NCI-H2107 treated with DMSO at 0.1 percent for 48 hours (cell line): ENCODE measurements at regions not wholly inside any gene's neighbourhood (a gene's known extent, or its start where the extent isn't known, plus 50 kb on each side); places are given as distances from the start of the nearest gene placed in this dataset.

ENCODE experiments used
- DNase-seq: peaks from one replicate; lab custom pipeline; 2025; ENCODE audit not compliant: unreplicated experiment; lab: John Stamatoyannopoulos, UW

DNA sequence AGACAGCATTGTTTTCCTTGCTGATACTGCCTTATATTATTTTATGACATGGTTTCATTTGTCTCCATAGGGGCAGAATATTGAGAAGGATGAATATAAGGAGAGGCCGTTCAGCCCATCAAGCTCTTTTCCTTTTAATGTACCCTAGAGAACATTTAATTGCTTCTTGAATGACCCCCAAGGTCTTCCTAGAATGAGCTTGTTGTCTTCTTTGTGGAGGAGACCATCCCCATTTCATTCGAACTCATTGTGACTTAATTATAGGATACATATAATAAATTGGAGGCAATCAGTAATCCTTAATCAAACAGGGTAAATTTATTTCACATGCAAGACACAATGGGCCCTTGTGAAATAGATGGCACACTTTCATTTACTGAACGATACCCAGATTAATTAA, 231.3 kb downstream of the MDFIC start:
- DNase-seq = no peak

GRCh38 chr7:115146148-115146547, 224.3 kb downstream of the MDFIC start:
- DNase-seq = no peak

- DNase-seq = no peak
Measured at GRCh38 chr7:115145512-115145911, 223.6 kb downstream of the MDFIC start.

DNA sequence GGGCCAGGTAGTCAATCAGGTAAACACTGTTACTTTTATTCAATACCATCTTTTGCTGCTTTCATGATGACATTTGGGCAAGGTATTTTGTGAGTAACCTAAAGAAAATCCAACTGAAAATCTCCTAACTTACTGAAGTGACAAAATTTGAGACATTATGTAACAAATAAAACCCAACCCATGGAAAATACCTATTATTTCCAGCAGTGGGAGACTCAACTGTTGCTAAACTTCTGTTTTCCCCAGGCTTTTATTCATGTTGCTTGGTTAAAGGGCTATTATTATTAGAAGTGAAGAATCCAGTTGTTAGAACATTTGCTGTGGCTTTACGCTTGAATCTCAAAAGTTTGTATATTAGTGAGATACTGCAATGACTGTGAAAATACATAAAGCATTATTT, 215.9 kb downstream of the MDFIC start:
- DNase-seq = no peak

- DNase-seq = no peak
Measured at GRCh38 chr7:115136796-115137443, 215.0 kb downstream of the MDFIC start.

- no peak for DNase-seq
Measured at GRCh38 chr7:115135769-115136410, 214.0 kb downstream of the MDFIC start.

GRCh38 chr7:115135146-115135545, 213.3 kb downstream of the MDFIC start:
- DNase-seq = no peak

DNA sequence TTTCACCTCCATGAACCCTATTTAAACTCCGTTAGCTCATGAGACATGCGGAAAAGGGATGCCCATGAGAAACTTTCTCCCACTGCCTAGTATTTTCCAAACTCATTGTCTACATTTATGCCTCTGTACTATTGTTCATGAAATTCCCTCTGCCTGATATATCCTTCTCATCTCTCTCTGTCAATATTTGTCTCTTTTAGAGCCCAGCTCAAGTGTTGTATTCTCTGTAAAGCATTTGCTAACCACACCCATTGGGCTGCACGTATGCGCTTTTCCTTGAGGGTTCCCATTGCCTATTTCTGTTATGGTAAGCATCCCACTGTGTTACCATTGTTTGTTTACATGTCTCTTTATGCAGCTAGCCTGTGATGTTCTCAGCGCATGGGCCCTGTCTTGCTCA, 211.4 kb downstream of the MDFIC start:
- no peak for DNase-seq

DNA sequence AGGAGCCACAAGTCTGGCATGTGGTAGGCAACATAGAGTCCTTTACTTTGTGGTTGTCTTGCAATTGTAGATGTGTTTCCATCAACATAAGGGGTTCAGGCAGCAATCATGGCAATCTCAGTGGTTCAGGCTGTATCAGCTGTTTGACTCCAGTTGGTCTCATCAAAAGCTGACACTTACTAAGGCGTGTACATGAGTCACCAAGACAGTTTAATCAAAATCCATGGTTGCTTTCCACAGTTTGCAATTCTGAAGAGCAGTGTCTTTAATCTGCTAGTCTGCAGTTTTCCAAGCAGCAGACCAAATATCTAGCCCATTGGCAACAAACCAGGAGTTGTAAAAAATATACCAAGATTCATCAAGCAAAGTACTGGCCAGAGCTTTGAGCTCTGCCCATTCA, 210.2 kb downstream of the MDFIC start:
- no peak for DNase-seq

GRCh38 chr7:115128154-115128553, 206.3 kb downstream of the MDFIC start:
- DNase-seq = no peak

DNA sequence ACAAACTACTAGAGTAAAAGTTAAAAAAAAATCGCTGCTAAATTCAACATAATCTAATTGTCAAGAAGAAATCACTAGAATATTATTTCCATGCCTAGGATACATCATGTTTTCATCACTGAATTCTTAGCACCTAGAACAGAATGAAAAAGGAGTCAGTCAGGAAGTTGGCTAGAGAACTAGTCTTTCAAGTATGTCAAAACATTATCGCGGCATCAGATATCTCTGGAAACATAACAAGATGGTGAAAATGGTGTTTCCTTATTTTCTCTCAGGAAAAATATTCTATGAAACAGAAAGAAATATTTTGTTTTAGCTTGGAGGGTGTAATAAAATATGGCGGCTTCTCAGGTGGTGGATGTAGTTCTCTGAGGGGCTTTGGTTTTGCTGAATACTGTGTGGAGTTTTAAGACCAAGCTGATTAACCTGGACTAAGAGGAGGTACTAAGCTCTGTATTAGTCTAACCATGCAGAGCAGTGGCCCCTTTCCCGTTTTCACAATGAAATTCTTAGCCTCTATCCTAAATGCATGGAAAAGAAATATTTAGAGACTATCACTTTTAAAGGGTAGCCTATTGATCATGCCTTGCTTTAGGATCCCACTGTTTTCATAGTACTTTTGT, 205.6 kb downstream of the MDFIC start:
- DNase-seq = no peak

- DNase-seq = no peak
Measured at GRCh38 chr7:115125750-115126149, 203.9 kb downstream of the MDFIC start.

- DNase-seq = no peak
Measured at GRCh38 chr7:115125312-115125711, 203.4 kb downstream of the MDFIC start.

GRCh38 chr7:115124409-115124939, 202.6 kb downstream of the MDFIC start:
- no peak for DNase-seq

DNA sequence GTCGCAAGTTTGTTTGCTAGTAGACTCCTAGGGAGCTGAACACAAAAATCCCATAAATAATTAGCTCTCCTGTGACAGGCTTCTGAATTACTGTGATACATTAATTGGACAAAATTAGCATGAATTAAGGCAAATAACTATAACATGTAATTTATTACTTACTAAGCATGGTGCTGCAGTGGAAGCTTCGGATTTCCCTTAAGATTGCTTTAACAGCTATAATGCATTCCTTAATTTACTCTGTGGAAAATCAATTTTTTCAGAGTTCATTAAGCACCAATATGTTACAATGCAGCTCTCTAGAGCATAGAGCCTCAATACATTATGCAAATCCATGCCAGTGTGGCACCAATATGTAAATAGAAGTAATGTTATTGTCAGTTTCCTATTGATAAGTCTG, 201.5 kb downstream of the MDFIC start:
- DNase-seq = no peak

DNA sequence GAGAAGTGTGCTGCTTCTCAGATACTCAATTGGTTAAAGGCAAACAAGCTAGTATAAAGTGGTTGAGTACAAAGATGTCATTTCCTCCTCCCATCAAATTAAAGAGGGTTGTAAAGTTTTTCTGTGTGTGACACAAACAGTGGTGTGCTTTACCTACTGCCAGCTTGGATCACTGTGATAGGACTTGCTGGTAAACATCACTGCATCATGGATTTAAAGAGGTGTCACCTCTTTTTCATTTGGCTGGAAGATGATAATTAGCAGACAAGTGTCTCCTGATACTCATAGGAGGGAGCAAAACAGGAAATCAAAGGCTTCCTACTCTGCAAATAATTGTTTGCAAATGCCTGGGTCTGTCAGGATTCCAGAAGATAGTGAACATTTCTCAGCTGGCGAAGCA, 200.5 kb downstream of the MDFIC start:
- no peak for DNase-seq

DNA sequence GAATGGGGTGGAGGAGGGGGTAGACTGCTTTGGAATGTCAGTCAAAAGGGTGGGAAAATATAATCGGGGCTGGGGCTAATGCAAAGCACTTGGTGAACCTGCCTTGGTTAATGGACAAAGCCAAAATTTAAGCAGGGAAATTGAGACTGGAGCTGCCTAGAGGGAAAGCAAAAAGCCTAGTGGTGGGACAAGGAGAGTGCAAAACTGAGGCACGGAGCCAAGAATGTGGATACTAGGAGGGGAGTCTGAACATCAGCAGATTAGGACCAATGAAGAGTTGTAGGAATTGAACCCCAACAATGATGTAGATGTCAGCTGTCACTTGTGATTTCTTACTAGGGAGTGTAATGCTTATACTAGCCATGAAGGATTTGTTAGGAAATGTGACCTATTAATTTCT, 195.9 kb downstream of the MDFIC start:
- DNase-seq = no peak

DNA sequence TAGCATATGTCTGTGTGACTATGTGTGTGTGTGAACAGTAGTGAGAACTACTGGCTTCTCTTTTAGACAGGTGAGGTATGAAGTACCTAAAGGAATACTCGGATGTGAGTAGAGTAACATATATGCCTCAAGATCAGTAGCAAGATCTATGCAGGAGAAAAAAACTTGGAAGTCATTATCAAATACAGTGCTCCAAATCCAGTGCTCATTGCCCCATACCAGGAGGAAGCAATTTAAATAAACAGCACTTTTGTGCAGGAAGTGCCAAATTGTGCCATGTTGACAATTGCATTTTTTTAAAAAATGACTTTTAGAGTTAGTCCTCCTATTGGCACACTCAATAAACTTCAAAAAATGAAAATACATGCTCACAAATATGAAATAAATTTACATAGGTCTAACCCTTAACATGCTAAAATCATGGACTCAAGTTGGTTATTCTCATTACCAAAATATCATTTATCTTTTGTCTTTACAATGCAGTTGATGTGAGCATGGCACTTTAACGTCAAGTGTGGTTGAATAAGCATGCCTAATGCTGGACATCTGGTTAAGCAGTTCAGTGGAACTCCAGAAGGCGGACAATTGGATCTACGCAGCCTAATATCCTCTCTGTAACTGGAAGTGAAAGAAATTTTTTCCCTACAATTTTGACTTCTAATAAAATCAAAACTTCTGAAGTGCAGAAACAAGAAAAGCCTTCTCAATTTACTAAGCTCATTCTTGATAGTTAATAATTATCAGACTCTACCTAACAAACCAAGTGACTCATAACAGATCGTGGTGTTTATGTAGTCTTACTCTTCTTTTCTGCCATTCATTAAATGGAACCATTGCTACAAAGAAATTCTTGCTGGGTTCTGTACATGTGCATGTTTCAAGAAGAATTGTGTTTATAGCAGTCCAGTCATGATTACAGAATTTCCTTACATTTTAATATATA, 195.2 kb downstream of the MDFIC start:
- no peak for DNase-seq

DNA sequence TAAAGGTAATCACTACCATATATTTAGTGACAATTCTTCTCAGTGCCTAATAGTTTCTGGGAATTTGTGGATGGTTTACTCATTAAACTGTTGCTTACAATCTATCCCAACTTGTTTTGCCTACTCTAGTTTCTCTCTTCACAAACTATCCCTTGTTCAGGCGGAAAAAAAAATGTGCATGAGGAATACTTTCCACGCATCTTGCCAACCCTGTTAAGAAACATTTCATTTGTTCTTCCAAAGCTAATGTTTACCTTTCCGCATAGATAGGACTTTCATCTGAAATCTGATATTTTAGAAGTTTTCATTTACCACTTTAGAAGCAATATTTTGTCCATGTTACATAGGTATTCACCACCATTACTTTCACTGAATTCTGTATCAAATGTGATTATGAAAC, 191.9 kb downstream of the MDFIC start:
- DNase-seq = no peak

- DNase-seq = no peak
Measured at GRCh38 chr7:115113131-115113530, 191.2 kb downstream of the MDFIC start.

DNA sequence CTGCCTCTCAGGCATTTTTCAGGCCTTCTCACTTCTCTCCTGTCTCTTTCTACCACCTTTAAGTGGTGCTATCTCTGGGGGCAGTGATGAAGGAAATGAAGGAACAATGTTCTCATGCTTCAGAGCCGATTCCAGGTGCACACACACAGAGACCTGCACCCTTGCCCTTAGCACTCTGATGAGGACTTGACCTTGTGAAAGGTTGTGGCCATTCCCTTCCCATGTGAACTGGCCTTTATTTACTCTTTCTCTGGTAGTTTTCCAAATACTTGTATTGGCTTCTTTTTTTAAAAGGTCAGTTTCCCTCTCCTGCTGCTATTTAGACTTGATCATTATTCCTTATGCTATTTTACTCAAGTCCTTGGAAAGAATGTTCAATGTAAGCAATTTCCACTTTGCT, 188.6 kb downstream of the MDFIC start:
- DNase-seq = no peak
